G401.6 (cell line): ENCODE measurements at regions not wholly inside any gene's neighbourhood (a gene's known extent, or its start where the extent isn't known, plus 50 kb on each side); places are given as distances from the start of the nearest gene placed in this dataset.
"Not testable (repeated sequence)": the region's sequence is repeated elsewhere in the genome, so short reads cannot be mapped to it uniquely, and the experiment has no call there.

Experiments
- FAIRE-seq: peaks from 2 replicates; lab custom pipeline; 2012; peaks lifted over from hg19 to GRCh38; lab: Jason Lieb, UNC

DNA sequence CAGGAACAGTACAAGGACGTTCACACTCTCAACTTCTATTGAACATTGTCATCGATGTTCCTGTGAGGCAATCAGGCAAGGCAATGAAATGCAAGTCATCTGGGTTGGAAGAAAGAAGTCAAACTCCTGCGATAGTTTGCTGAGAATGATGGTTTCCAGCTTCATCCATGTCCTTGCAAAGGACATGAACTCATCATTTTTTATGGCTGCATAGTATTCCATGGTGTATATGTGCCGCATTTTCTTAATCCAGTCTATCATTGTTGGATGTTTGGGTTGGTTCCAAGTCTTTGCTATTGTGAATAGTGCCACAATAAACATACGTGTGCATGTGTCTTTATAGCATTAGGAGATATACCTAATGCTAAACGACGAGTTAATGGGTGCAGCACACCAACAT lies 180.0 kb downstream of the RTP5 start:
- not testable (repeated sequence) for FAIRE-seq

DNA sequence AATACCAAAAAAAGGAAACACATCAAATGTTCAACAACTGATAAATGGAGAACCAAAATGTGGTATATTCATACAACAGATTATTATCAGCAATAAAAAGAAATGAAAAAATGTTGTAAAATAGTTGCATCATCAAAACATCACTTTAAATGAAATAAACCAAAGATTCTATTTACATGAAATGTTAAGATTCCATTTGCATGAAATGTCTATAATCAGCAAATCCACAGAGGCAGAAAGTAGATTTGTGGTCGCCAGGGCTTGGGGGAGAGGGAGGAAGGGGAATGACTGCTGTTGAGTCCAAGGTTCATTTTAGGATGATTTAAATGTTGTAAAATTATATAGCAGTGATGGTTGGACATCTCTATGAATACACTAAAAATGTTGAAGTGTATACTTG lies 181.9 kb downstream of the RTP5 start:
- FAIRE-seq: no peak

DNA sequence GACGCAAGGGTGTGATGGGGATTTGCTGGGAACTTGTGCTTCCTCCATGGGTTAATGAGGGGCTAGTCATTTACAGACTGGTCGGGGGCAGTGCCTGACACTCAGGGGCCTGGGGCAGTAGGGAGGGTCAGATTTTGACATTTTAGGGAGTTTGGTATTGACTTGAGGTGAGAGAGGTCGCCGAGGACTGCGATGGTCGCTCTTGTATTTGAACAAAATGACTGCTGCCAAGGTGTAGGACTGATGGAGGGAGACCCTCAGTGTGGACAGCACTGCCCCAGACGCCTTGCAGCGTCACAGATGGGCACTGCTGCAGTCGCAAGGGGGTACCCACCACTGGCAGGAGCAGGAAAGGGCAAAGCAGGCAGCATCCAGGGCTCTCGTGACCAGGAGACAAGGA lies 182.9 kb downstream of the RTP5 start:
- FAIRE-seq: no peak

DNA sequence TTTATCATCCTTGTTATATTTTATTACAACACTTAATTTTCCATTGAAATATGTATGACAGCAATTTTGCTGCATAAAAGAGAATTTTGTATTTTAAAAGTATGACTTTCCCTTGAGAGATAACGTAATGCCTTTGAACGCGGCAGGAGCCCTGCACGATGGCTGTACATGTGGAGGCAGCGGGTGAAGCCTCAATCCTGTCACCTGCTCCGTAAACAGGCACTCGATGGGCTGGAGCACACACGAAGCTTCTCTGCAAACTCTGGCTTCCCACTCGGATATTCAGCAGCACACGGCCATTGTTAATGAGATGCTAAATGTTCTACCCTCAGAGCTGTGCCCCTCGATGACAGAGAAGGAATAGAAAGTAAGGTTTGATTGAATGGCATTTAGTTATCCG lies 184.4 kb downstream of the RTP5 start:
- no peak for FAIRE-seq

DNA sequence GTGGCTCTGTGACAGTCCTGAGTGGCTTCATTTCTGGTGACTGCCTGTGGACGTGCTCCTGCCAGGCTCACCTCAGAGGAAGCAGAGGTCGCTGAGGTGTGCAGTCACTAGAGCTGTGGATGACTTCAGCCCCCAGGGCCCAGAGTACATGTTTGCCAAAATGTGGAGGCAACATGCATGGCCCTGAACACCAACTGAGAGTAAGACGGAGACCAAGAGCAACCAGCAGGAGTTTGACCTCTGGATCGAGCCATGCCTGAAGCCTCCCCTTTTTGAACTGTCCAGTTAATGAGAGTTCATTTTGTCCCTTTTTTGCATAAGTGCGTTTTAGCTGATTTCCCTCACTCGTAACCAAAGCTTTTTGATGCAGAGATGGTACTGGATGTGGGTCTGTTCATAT lies 184.9 kb downstream of the RTP5 start:
- FAIRE-seq: no peak

DNA sequence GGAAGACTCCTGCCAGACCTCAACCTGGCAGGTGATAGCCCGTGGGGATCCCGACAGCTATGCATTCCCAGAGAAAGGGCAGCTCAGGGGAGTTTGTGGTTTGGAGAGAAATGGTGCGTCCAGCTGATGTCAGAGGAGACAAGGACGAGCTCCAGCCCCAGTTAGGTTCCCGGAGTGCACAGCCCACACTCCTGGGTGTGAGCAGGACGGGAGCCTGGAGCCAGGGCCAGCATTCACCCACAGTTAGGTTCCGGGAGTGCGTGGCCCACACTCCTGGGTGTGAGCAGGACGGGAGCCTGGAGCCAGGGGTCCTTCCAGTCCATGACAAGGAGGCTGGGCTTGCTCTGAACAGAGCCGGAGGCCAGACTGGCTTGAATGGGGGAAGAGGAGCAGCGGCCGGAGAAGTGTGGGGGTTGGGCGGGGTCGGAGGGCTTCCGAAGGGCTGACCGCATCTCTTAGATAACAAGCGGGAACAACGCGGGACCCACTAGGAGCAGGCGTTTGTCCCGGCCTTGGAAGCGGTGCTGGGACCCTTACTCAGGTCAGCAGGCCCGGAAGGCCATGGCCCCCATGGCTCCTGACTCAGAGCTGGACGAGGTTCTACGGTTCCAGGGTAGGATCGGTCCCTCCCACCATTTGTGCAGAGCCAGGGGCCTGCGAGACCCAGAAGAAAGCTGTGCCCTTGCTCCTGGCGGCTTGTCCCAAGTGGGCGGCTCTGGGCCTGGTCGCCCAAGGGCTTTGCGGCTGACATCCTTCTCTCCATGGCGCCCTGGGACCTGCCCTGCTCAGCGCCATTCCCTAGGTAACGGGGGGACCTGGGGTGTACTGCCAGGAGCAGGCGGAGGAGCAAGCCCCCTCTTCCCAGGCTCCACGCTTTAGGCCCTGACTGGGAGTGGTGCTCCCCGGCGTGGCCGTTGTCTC lies 185.6 kb downstream of the RTP5 start:
- FAIRE-seq: no peak

DNA sequence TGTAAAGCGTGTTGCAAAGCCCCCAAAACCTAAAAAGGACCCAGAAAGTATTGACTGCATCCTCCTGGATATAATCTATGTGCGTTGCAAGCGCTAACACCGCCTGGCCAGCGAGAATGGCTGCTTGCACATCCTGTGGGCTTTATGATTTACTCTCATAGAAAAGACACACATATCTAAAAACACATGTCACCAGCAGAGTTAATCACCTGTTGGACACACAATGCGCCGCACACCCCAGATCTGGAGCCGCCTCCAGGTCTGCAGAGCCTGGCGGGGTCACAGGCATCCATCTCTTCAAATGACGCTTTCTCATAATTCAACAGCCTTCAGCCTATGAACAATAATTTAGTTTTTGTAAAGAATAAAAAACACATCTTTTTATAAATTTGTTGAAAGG lies 186.5 kb downstream of the RTP5 start:
- FAIRE-seq: no peak

DNA sequence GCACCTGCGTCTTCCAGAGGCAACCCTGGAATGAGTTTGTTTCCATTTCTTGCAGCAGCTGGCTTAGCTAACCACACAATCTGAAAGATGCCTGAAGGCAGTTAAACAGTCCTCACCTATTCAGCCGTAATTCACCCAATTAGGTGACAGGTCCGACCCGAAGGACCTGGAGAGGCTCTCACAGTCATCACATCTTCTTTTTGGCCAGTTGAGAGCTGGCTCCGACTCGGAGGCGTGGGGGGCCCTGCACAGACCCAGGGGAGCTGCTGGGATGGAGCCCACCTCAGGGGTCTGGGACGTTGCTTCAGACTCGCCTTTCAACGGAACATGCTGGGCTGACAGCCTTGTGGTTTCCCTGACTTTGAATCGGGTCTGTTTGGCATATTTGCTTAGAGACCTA lies 187.3 kb downstream of the RTP5 start:
- no peak for FAIRE-seq

DNA sequence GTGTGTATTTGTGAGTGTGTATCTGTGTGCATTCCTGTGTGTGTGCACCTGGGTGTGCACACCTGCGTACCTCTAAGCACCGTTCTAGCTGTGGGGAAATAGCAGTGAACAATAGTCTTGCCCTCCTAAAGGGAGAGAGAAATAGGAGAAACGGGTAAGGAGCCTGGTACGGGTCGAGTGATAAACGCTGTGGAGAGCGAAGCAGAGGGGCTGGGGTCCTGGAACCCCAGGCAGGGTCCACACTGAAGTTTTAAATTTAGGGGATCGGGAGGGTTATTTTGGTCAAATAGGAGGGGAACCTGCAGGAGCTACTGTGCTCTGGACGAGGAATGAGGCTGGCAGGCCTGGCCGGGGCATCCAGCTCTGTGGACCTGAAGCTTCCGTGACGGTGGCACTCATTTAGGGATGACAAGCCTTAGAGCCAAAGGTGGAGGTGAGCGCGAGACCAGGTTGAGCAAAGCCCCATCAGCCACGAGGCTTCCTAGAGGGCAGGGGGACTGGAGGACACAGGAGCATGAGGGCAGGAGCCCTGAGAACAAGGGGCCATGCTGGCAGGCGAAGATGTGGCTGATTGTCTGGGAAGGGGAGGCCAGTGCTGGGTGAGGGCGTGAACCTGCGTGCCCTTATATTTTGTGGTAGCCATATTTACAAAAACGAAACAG lies 188.0 kb downstream of the RTP5 start:
- FAIRE-seq: no peak

DNA sequence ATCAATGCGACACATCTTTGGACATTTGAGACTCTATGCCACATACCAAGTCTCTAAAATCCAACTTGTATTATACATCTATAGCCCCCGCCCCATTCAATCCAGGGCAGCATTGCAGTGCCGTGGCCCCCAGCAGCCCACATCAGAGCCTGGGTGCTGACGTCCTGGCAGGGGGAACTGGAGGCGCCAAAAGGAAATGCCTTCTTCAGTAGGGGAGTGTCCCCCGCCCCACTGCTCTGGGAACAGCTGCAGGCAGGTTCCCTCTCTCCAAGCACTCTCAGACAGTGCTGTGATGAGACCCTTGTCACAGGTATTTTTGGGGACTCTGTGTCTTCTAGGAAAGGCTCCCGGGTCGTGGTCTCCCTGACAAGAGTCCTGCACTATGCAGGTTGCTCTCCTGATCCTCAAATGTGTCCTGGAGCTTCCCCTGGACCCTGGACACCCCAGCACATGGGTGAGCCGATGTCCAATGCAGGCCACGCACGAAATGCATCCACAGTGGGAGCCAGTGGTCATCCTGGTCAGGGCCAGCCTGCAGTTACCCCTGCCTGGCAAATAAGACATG lies 188.7 kb downstream of the RTP5 start:
- no peak for FAIRE-seq

DNA sequence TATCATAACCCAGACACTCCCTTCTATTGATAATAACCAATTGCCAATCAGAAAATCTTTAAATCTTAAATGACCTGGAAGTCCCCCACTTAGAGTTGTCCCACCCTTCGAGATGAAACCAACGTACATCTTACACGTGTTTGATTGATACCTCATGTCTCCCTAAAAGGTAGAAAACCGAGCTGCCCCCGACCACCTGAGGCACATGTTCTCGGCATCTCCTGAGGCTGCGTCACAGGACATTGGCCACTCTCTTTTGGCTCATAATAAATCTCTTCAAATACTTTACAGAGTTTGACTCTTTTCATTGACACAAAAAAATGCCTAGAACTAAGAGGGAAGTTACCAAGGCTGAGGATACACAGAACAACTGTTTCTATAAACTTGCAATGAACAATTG lies 190.0 kb downstream of the RTP5 start:
- no peak for FAIRE-seq

DNA sequence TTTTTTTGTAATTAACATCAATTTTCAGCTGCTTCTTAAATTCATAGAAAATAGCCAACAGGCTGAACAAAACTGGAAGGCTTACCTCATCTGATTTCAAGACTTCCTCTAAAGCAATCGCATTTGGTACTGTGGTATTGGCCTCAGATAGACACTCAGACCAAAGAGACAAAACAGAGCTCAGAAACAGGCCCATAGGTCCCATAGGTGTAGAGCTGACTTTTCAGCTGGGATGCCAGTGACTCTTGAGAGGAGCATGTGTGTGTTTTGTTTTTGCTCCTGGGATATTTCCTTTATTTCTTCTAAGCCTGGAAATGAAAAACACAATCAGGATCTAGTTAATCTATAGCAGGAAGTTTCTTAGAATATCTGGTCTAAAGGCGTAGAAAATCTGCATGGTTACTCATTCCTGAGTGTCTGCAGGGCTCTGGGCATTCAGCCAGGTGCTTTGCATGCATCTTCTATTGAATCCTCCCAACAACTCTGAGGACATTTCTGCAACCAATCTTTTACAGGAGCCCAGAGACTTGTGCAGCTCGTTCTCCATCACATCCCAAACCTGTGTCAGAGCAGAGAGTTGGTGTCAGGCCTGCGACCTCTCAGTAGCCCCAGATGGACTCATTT lies 190.8 kb downstream of the RTP5 start:
- no peak for FAIRE-seq

DNA sequence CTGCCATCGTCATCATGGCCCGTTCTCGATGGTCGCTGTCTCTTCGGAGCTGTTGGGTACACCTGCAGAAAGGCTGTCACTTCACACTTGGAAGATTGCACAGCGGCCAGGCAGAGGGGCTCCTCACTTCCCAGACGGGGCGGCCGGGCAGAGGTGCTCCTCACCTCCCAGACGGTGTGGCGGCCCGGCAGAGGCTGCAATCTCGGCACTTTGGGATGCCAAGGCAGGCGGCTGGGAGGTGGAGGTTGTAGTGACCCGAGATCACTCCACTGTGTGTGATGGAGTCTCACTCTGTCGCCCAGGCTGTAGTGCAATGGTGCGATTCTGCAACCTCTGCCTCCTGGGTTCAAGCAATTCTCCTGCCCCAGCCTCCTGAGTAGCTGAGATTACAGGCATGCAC lies 192.4 kb downstream of the RTP5 start:
- FAIRE-seq: not testable (repeated sequence)

DNA sequence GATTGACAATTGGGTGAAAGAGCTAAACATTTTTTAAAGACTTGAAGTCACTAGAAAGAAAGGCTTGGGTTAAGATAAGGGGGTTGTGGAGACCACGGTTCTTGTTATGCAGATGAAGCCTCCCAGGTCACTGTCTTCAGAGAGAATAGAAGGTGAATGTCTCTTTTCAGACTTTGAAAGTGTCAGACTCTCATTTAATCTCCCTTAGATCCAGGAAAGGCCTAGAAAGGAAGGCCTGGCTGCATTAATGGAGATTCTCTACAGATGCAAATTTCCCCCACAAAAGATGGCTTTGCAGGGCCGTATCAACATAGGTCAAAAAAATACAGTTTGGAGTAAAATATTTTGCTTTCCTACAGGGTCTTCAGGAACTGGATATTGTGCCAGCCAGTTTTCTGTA lies 193.9 kb downstream of the RTP5 start:
- no peak for FAIRE-seq

DNA sequence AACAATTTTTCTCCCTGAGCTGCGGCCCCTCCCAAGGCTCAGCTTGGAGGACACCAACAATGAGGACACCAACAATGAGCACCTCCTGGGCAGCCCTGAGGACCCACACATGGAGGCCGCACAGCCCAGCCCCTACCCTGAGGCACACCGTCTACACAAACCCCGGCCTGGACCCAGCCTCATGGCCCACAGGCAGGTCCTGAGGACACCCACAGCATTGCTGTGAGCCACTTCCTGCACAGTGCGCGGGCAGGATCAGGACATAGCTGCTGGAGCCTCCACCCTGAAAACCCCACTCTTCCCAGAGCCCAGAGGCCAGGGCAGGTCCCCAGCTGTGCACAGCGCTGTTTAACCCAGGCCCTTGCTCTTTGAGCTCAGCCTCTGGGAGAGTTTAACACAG lies 194.3 kb downstream of the RTP5 start:
- FAIRE-seq: no peak

DNA sequence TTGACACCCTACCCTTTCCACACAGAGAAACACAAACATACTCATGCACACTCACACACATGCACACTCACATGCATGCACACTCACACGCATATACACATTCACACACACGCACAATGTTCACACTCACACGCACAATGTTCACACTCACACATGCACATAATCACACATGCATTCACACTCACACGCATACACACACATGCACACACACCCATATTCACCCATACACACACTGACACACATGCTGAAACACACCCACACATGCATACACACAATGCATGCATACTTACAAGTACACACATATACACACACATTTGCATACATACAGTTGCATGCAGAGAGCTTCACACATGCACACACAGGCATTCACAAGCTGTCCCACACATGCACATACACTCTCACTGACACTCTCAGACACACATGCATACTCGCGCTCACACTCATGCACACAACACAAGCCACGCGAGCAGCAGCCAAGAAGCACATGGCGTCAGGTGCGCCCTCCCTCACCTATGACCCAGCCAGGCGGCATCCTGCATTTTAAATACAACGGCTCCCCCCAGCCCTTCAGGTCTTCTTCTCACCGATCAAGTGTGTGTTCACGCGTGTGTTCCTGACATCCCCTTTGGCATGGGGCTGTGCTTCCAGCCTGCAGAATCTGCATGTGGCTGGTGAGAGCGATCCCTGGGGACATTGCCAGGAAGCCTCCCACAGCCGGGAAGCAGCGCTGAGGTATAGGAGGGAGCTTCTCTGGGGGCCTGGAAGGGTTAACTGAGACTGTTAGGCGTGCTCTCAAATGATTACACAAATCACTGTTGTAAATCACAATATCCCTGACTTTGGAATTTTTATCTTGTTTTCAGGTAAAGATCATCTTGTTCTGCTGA lies 195.1 kb downstream of the RTP5 start:
- FAIRE-seq: no peak

DNA sequence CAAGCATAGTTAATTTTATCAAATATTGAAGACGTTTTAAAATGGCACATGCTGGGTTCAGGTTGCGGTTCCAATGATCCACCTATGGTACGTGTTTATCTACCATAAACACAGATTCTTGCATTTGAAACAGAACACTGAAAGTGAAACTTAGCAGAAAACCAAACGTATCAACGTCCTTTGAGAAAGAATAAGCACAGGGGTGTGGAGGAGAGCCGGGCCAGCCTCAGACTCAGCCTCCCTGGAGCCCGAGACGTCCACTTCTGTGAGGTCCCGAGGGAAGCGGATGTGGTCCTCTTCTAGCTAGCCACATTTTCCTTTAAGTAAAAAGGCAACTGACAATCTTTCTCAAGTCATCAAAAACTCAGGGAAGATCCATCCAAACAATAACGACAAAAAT lies 195.9 kb downstream of the RTP5 start:
- FAIRE-seq: no peak

DNA sequence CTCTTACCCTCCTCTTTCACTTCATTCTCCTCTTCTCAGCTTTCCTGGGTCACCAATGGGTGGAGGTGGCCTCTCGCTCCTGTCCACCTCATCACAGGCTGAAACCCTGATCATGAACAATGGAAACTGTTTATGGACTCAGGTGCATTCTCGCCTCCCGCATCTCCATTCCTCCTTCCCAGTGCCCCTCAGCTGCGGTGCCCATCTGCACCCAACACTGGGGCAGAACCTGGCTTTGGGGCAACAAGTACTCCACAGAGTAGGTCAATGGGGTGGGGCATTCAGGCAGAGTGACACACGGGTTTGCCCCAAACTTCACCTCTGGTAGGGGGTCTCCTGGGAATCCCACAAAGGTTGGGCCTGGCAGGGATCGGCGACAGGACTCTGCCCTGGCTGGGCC lies 199.5 kb downstream of the RTP5 start:
- FAIRE-seq: no peak

DNA sequence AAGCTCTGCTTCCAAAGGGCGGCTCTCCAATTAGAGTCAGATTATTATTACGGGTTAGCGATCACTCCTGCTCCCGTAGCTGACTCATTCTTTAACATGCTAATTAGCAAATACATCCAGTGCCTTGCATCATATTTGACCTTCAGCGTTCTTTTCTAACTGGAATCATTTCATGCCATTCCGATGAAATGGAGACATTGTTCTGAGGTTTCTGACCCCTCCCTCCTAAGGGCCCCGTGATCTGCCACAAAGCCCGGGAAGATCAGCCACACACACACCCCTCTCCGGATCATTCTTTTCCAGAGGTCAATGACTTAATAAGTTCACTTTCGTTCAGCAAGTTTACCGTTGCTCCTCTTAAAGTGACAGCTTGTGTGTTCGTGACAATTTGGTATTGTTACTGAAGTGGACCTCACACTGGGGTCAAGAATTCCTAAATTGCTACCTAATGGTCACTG lies 200.4 kb downstream of the RTP5 start:
- not testable (repeated sequence) for FAIRE-seq

DNA sequence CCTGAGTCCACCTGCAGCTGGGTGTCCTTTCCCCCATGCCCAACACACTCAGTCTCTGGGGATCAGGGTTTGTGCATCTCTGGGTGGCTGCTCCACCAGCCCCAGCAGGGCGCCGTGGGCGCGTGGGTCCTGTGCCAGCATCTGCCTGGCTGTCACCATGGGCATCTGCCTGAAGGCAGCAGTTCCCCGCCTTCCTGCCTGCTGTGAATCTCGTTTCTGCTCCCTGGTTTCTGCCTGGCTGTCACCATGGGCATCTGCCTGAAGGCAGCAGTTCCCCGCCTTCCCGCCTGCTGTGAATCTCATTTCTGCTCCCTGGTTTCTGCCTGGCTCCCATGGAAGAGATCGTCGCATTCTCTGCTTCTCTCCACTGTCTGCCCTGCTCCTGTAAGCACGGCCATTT lies 201.2 kb downstream of the RTP5 start:
- not testable (repeated sequence) for FAIRE-seq

DNA sequence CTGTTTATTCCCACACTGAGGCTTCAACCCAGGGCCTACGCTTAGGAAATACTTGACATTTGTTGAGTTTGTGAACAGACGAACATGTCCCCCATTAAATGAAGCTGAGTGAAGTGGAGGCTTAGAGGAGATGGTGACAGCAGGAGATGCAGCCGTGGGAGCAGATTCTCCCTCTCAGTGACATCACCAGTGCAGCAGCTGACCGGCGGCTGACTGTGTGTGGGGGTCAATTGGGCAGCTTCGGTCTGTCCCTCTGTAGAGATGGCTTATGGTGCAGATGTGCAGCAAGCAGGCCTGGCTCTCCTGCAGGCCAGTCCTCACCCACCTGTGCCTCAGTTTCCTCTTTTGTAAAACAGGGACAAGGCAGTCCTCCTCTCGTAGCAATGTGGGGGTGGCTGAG lies 201.8 kb downstream of the RTP5 start:
- not testable (repeated sequence) for FAIRE-seq

DNA sequence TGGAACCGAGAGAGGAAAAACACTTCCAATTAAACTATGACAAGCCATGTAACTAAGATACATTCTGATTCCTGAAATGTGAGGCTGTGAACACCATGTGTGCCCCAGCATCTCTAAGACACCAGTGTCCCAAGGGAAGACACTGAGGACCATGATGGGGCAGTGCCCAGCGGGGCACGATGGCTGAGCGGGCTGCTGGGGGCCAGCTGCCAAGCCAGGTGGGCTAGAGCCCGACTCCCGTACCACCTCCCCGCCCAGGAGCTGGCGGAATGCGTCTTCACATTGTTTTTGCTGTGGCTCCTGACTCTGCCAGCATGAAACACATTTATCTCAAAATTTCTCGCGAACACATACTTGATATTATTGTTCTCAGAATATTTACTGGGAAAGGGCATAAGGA lies 202.4 kb downstream of the RTP5 start:
- not testable (repeated sequence) for FAIRE-seq
